DND-41 (cell line): ENCODE measurements at regions not wholly inside any gene's neighbourhood (a gene's known extent, or its start where the extent isn't known, plus 50 kb on each side); places are given as distances from the start of the nearest gene placed in this dataset.

Experiments used
- EZH2 ChIP-seq: IDR thresholded peaks from 3 replicates; pipeline ENCODE4 v1.6.1; 2012; ENCODE audit warnings: borderline replicate concordance, low read depth, mild to moderate bottlenecking, moderate library complexity, low read length, inconsistent platforms; ENCODE audit not compliant: severe bottlenecking
- TF ChIP-seq, protein P1 (sequence below): IDR thresholded peaks from 2 replicates; pipeline ENCODE4 v1.5.1; 2012; ENCODE audit warnings: borderline replicate concordance, low read length, moderate library complexity, mild to moderate bottlenecking; ENCODE audit not compliant: poor library complexity, severe bottlenecking; ENCODE audit errors: extremely low read depth

DNA sequence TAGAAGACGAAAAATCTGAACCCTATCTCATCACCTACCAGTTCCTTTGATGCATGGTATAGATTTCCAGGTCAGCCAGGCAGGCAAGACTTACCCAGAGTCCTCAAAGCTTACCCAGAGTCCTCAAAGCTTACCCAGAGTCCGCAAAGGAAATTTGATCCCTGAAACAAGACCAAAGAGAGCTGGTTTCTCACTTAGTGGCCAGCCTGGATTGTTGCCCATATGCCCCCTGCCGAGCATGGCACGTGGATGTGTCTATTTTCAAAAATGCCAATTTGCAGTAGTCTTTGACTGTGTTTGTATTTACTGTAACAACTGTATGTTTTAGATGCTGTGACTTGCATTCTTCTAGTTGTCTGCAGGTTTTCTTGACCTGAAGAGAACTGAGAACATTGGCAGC is 120.2 kb upstream of the STARD3NL start:
- TF ChIP-seq, protein P1, sequence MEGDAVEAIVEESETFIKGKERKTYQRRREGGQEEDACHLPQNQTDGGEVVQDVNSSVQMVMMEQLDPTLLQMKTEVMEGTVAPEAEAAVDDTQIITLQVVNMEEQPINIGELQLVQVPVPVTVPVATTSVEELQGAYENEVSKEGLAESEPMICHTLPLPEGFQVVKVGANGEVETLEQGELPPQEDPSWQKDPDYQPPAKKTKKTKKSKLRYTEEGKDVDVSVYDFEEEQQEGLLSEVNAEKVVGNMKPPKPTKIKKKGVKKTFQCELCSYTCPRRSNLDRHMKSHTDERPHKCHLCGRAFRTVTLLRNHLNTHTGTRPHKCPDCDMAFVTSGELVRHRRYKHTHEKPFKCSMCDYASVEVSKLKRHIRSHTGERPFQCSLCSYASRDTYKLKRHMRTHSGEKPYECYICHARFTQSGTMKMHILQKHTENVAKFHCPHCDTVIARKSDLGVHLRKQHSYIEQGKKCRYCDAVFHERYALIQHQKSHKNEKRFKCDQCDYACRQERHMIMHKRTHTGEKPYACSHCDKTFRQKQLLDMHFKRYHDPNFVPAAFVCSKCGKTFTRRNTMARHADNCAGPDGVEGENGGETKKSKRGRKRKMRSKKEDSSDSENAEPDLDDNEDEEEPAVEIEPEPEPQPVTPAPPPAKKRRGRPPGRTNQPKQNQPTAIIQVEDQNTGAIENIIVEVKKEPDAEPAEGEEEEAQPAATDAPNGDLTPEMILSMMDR = no peak
- no peak for TF ChIP-seq EZH2
